Uterus (tissue), 3 donors: ENCODE measurements at regions not wholly inside any gene's neighbourhood (a gene's known extent, or its start where the extent isn't known, plus 50 kb on each side); places are given as distances from the start of the nearest gene placed in this dataset.

Source experiments
- DNase-seq, 2 donors: peaks; one replicate each; pipeline ENCODE4 v3.0.0-alpha.2; 2019 to 2020
- H3K27ac ChIP-seq, 2 donors: fragments of 200-600 bp; sonication (generic); 1 replicate in 1 of 2; 2 replicates in 1 of 2; pipeline ENCODE4 v1.5.1; 2016 to 2018
- H3K27me3 ChIP-seq, 2 donors: fragments of 200-600 bp; sonication (generic); one replicate each; pipeline ENCODE4 v1.5.1; 2018 to 2019; ENCODE audit warnings: control low read depth in 1 of 2
- H3K36me3 ChIP-seq, 2 donors: fragments of 200-600 bp; sonication (generic); one replicate each; pipeline ENCODE4 v1.5.1; 2019; ENCODE audit warnings: control low read depth in 1 of 2
- H3K4me1 ChIP-seq, 2 donors: fragments of 200-600 bp; sonication (generic); one replicate each; pipeline ENCODE4 v1.5.1; 2018 to 2019; ENCODE audit warnings: control low read depth in 1 of 2
- H3K4me3 ChIP-seq, 2 donors: fragments of 200-600 bp; sonication (generic); 1 replicate in 1 of 2; 2 replicates in 1 of 2; pipeline ENCODE4 v1.5.1; 2018 to 2019; ENCODE audit warnings: mild to moderate bottlenecking in 1 of 2
- H3K9me3 ChIP-seq, 2 donors: fragments of 200-600 bp; sonication (generic); one replicate each; pipeline ENCODE4 v1.5.1; 2019; ENCODE audit warnings: control low read depth in 1 of 2
- POLR2A ChIP-seq, 2 donors: fragments of 450-650 bp; IDR thresholded peaks; one replicate each; pipeline ENCODE4 v1.6.1; 2016; ENCODE audit warnings: antibody characterized with exemption in 2 of 2, mild to moderate bottlenecking in 1 of 2, moderate library complexity in 1 of 2
- intact Hi-C: fragments of 100-400 bp; cut with DNase I; formaldehyde crosslinking; loops from one replicate; pipeline ENCODE4 v1.15.1; 2023; ENCODE audit warnings: low total_unique reads
- TF ChIP-seq, protein P1 (sequence below), 4 experiments: fragments of 200-600 bp in 2 of 4; fragments of 450-650 bp in 2 of 4; sonication (generic) in 2 of 4; IDR thresholded peaks; one replicate each; pipeline ENCODE4 v1.5.1; 2016 to 2019; ENCODE audit warnings: antibody characterized with exemption in 4 of 4, mild to moderate bottlenecking in 2 of 4, moderate library complexity in 1 of 4
- donor health status: DM: yes; HTN: yes; CAD: no.

DNA sequence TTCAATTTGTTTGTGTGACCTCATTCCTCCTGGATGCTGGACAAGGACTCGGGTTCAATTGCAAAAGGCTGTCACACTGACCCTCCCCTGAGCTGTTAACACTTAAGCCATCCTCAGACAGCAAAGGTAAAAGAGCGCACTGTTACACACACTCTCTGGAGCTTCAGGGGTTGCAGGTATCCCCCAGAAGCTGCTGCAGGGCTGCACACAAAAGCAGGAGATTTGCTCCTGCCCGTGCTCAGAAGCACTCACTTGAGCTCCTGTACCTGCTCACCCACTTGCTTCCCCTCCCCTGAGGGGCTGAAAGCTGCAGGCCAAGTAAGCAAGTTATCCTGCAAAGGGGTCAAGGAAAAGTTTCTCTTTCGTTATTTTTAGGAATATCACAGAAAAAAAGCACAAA lies 886.2 kb upstream of the ZWINT start:
- DNase-seq = no peak
- TF ChIP-seq, protein P1, sequence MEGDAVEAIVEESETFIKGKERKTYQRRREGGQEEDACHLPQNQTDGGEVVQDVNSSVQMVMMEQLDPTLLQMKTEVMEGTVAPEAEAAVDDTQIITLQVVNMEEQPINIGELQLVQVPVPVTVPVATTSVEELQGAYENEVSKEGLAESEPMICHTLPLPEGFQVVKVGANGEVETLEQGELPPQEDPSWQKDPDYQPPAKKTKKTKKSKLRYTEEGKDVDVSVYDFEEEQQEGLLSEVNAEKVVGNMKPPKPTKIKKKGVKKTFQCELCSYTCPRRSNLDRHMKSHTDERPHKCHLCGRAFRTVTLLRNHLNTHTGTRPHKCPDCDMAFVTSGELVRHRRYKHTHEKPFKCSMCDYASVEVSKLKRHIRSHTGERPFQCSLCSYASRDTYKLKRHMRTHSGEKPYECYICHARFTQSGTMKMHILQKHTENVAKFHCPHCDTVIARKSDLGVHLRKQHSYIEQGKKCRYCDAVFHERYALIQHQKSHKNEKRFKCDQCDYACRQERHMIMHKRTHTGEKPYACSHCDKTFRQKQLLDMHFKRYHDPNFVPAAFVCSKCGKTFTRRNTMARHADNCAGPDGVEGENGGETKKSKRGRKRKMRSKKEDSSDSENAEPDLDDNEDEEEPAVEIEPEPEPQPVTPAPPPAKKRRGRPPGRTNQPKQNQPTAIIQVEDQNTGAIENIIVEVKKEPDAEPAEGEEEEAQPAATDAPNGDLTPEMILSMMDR (IDR thresholded peaks at IDR 0.05) = no peak
- no peak for TF ChIP-seq POLR2A (IDR thresholded peaks at IDR 0.05)
- intact Hi-C loops = no loop called here
- no peaks in the 10 kb centered on the region for H3K27me3 ChIP-seq
- no peaks in the 10 kb centered on the region for H3K36me3 ChIP-seq
- no peaks in the 10 kb centered on the region for H3K9me3 ChIP-seq
- no peaks in the 10 kb centered on the region for H3K4me1 ChIP-seq
- no peak overlapping the region for H3K27ac ChIP-seq
- H3K4me3 ChIP-seq = no peak overlapping the region

DNA sequence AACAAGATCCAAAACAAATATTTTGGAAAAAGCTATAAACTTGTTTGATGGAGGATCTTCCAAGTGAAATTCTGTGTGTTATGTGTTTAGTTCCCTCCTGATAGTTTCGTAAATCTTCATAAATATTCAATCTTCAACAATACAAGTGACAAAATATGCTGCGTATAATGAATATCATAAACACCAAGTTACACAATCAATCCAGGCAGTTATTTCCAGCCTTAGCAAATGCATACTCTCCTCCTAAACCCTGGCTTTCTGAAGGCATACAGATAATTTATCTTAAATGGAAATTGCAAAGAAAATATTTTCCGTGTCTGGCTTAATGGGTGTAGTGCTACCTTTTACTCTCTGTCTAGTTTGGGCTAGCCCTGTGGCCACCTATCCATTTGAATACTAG lies 864.9 kb upstream of the ZWINT start:
- no peak overlapping the region for H3K27ac ChIP-seq
- TF ChIP-seq POLR2A (IDR thresholded peaks at IDR 0.05) = no peak
- TF ChIP-seq, protein P1 (IDR thresholded peaks at IDR 0.05) = no peak
- DNase-seq = no peak
- H3K27me3 ChIP-seq = no peaks in the 10 kb centered on the region
- no peaks in the 10 kb centered on the region for H3K9me3 ChIP-seq
- no peaks in the 10 kb centered on the region for H3K4me1 ChIP-seq
- intact Hi-C loops = no loop called here
- no peak overlapping the region for H3K4me3 ChIP-seq
- H3K36me3 ChIP-seq = no peaks in the 10 kb centered on the region

DNA sequence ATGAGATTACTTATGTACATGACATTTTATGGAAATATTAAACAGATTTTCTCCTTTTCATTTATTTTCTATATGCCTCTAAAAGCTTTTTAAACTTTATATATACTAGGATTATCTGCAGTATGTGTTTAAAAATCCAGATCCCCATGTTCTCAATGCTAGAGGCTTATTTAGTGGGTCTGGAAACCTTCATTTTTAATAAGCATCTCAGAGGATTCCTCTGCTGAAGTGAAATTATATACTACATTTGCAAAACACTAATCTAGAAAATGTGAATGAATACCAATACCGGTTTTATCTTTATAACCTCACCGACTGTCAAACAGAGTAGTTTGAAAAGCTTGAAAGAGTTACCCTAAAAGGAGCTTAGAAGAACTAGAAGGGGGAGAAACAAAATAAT lies 863.8 kb upstream of the ZWINT start:
- no peak overlapping the region for H3K4me3 ChIP-seq
- intact Hi-C loops = no loop called here
- no peaks in the 10 kb centered on the region for H3K36me3 ChIP-seq
- no peaks in the 10 kb centered on the region for H3K4me1 ChIP-seq
- H3K9me3 ChIP-seq = no peaks in the 10 kb centered on the region
- H3K27me3 ChIP-seq = no peaks in the 10 kb centered on the region
- no peak for DNase-seq
- no peak overlapping the region for H3K27ac ChIP-seq
- TF ChIP-seq, protein P1 (IDR thresholded peaks at IDR 0.05) = no peak
- TF ChIP-seq POLR2A (IDR thresholded peaks at IDR 0.05) = no peak

DNA sequence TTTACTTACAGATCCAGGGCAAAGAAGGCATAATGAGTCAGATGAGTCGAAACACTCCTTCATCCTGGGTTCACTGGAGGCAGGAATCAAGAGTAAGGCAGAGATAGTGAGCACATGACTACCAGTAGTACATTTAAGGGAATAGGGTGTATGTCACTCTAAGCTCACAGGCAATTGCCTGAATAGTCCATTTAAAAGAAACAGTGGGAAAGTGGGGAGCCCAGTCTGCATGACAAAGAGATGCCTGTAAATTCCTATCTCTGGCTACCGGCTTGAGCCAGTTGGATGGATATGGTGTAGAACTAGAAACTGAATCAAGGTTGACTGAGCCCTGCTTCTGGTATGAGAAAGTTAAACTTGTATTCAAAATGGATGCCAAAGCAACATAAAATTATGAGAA lies 861.5 kb upstream of the ZWINT start:
- no peak for DNase-seq
- no peaks in the 10 kb centered on the region for H3K9me3 ChIP-seq
- TF ChIP-seq, protein P1 (IDR thresholded peaks at IDR 0.05) = no peak
- TF ChIP-seq POLR2A (IDR thresholded peaks at IDR 0.05) = no peak
- no peaks in the 10 kb centered on the region for H3K36me3 ChIP-seq
- no peak overlapping the region for H3K4me3 ChIP-seq
- no peaks in the 10 kb centered on the region for H3K4me1 ChIP-seq
- H3K27ac ChIP-seq = no peak overlapping the region
- intact Hi-C loops = no loop called here
- no peaks in the 10 kb centered on the region for H3K27me3 ChIP-seq

DNA sequence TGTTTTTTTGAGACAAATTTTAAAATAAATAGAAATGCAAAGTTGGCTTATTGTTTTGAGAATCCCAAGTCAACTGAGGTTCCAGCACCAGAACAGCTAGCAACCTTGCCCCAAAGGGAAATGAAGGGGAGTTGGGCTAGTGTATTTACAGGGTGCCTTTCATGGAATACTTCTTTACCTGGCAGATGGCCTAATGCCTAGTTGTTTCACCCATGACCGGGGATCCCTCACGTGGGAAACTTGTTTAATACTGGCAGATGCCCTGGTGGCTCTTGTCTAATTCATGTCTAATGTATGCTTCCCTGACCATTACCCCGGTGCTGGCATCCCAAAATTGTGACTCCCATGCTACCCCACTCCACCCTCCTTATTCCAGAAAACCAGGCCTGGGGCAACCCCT lies 861.1 kb upstream of the ZWINT start:
- intact Hi-C loops = no loop called here
- no peaks in the 10 kb centered on the region for H3K4me1 ChIP-seq
- DNase-seq = no peak
- no peak overlapping the region for H3K27ac ChIP-seq
- TF ChIP-seq, protein P1 (IDR thresholded peaks at IDR 0.05) = no peak
- TF ChIP-seq POLR2A (IDR thresholded peaks at IDR 0.05) = no peak
- H3K27me3 ChIP-seq = no peaks in the 10 kb centered on the region
- no peak overlapping the region for H3K4me3 ChIP-seq
- H3K36me3 ChIP-seq = no peaks in the 10 kb centered on the region
- H3K9me3 ChIP-seq = no peaks in the 10 kb centered on the region
